ENCODE measurements at regions not wholly inside any gene's neighbourhood (a gene's known extent, or its start where the extent isn't known, plus 50 kb on each side); places are given as distances from the start of the nearest gene placed in this dataset.

DNA sequence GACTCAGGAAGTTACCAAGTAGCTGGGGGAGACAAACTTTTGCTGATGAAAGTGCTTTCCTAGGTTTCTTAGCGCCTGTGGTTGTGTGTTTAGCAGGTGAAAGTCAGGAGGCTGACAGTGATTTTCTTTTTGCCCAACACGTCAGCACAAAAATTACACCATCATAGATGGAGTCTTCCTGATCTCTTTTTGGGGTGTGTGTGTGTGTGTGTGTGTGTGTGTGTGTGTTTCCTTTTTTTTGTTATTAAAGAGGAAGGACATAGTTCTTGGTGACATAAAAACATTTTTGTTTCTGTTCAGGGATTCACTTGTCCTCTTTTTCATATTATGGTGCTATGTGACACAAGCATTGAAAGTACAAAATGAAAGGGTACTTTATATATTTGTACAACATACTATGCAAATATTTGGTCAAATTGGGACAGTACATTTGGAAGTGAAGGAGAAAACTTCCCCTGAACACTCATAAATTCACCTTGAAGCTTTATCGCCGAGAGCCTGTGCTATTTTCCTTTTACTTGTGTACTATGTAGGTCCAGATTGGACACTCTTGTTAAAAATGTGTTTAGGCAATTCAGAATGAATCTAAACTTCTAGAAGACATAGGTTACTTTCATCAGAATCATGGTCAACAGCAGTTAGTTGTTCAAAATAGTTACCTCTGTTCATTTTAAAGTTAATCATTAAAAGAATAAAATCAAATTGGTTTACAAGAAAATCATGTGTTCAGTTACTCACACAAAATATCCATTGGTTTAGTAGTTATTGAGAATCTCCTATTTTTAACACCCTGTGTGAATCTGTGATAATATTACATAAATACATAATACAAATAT, 491.9 kb downstream of the IRS1 start:
- DNase-seq (ENCODE audit: low spot score) = no peak
- TF ChIP-seq, protein P1, sequence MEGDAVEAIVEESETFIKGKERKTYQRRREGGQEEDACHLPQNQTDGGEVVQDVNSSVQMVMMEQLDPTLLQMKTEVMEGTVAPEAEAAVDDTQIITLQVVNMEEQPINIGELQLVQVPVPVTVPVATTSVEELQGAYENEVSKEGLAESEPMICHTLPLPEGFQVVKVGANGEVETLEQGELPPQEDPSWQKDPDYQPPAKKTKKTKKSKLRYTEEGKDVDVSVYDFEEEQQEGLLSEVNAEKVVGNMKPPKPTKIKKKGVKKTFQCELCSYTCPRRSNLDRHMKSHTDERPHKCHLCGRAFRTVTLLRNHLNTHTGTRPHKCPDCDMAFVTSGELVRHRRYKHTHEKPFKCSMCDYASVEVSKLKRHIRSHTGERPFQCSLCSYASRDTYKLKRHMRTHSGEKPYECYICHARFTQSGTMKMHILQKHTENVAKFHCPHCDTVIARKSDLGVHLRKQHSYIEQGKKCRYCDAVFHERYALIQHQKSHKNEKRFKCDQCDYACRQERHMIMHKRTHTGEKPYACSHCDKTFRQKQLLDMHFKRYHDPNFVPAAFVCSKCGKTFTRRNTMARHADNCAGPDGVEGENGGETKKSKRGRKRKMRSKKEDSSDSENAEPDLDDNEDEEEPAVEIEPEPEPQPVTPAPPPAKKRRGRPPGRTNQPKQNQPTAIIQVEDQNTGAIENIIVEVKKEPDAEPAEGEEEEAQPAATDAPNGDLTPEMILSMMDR (IDR thresholded peaks at IDR 0.05) = no peak
- Histone ChIP-seq H3K4me3 (no peak overlapping the region), H3K27ac (no peak overlapping the region)

GRCh38 chr2:226306969-226307368, 492.7 kb downstream of the IRS1 start:
- no peak for DNase-seq (ENCODE audit: low spot score)
- TF ChIP-seq, protein P1 (IDR thresholded peaks at IDR 0.05) = no peak
- Histone ChIP-seq H3K4me3 (no peak overlapping the region), H3K27ac (no peak overlapping the region)

- TF ChIP-seq, protein P1 (IDR thresholded peaks at IDR 0.05) = no peak
- Histone ChIP-seq H3K4me3 (no peak overlapping the region), H3K27ac (no peak overlapping the region)
- DNase-seq (ENCODE audit: low spot score) = no peak
Observed at GRCh38 chr2:226304308-226304707, 495.3 kb downstream of the IRS1 start.

GRCh38 chr2:226303707-226304106, 495.9 kb downstream of the IRS1 start:
- no peak for DNase-seq (ENCODE audit: low spot score)
- Histone ChIP-seq H3K4me3 (no peak overlapping the region), H3K27ac (no peak overlapping the region)
- TF ChIP-seq, protein P1 (IDR thresholded peaks at IDR 0.05) = no peak

GRCh38 chr2:226300196-226300886, 499.3 kb downstream of the IRS1 start:
- Histone ChIP-seq H3K27ac (no peak overlapping the region), H3K4me3 (no peak overlapping the region)
- TF ChIP-seq, protein P1 (IDR thresholded peaks at IDR 0.05) = no peak
- no peak for DNase-seq (ENCODE audit: low spot score)

DNA sequence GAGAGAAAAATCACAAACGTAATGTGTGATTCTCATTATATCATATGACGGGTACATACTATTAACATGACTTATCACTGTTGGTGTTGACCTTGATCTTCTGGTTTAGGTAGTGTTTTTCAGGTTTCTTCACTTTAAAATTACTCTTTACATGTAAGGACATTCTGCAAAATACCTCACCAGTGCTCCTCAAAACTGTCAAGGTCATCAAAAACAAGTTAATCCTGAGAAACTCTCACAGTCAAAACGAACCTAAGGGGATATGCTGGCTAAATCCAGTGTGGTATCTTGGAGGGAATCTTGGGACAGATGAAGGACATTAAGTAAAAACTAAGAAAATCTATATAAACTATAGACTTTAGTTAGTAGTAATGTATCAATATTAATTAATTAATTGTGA, 499.8 kb downstream of the IRS1 start:
- Histone ChIP-seq H3K27ac (no peak overlapping the region), H3K4me3 (no peak overlapping the region)
- TF ChIP-seq, protein P1 (IDR thresholded peaks at IDR 0.05) = no peak
- no peak for DNase-seq (ENCODE audit: low spot score)

DNA sequence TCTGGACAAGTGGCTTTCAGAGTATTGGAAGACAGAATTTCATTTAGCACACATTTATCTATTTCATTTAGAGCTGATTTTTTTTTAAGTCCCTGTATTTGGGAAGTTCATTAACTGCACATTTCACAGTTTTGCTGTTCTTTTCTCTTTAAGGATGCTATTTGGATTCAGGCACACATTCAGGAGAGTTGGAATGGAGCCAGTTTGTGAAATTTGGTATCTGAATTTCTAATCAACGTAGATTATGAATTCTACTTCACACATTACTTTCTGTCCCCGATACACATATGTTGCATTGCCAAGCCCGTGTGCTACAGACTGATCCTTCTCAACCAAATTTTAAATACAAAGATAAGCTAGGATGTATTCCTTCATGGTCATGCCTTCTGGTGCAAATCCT, 503.9 kb downstream of the IRS1 start:
- Histone ChIP-seq H3K4me3 (no peak overlapping the region), H3K27ac (no peak overlapping the region)
- TF ChIP-seq, protein P1 (IDR thresholded peaks at IDR 0.05) = no peak
- DNase-seq (ENCODE audit: low spot score) = no peak

Data from coronary artery (tissue), 2 donors.